Stimulated activated CD8-positive, alpha-beta memory T cell treated with anti-CD3 and anti-CD28 coated beads, Interleukin-15, amount 100 ng/mL, for 1 hour (primary cell): ENCODE measurements at regions not wholly inside any gene's neighbourhood (a gene's known extent, or its start where the extent isn't known, plus 50 kb on each side); places are given as distances from the start of the nearest gene placed in this dataset.

ENCODE experiments used
- DNase-seq: peaks from one replicate; pipeline ENCODE4 v3.0.0-alpha.2; 2020; ENCODE audit warnings: low read depth

DNA sequence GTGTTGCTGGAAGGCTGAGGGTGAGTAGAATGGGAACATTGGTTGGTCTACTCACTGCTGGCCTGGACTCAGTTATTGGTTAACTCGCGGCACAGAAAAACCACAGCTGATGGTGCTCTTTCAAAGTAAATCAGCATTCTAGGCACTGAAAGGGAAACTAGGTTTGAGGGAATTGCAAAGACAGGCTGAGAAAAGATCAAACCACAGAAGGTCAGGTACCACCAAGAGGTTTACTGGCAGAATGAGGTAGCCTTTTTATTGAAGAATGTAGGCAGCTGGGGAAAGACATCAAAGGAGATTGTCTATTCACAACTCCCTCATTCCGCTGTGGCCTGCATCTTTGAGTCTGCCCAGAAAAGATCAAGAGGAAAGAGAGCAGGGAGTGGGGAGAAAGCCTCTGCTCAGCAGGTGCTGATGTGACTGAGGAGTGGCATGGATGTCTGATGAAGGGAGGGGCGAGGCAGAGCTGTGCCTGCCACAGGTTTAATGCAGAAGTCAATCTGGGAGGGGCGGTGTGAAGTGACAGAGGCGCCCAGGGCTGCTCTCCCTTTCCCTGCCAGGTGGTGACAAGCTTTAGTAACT, 255.5 kb downstream of the MAN2A1 start:
- DNase-seq: no peak

- no peak for DNase-seq
Measured at GRCh38 chr5:109945723-109946480, 256.2 kb downstream of the MAN2A1 start.

DNA sequence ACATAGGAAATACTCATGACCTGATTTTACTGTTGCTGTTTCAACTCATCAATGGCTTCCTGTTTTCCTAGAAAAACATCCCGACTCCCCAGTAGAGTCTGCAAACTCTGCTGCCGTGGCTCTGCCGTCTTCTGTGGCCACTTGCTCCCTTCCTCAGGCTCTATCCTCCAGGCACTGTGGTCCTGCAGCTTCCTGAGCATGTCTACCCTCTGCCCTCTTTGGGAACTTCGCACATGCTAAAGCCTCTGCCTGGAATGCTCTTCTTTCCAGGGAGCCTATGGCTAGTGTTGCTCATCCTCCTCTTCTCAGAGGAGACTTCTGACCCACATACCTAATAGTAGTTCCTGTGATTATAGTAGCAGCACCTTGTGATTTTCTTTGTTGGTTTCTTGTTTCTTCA, 256.9 kb downstream of the MAN2A1 start:
- DNase-seq: no peak

DNA sequence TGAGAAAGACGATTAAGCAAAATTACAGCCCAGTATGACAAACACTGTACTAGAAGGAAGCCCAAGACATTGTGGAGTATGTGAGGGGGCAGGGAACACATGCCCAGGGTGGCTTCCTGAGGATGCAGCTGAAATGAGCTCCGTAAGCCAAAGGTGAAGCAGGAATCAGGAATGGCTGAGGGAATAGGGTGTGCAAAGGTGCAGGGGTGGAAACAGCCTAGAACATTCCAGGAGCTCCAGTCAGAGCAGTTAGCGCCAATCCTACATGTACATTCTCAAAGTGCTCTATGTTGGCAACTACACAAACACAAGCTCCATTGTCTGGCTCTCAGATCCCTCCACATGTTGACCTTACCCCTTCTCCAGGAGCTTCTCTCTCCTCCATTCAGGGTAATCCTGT, 257.9 kb downstream of the MAN2A1 start:
- no peak for DNase-seq

- no peak for DNase-seq
Measured at GRCh38 chr5:109950634-109951033, 260.9 kb downstream of the MAN2A1 start.

DNA sequence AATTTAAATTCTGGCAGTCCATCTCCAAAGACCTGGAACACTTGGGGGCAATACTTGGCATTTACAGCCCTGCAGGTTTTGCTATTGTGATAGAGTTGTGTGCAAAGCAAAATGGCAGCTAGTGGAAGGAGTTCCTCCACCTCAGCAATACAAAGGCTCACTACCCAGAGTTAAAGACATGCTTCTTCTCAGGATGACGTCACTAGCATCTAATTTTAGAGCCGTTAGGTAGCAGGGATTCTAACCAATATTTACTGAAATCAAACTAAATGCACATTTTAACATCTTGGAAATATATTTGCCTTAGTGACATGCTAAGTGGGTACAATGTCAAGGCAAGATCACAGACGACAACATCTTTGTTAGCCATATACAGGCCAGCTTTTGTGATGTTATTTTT, 261.6 kb downstream of the MAN2A1 start:
- no peak for DNase-seq

DNA sequence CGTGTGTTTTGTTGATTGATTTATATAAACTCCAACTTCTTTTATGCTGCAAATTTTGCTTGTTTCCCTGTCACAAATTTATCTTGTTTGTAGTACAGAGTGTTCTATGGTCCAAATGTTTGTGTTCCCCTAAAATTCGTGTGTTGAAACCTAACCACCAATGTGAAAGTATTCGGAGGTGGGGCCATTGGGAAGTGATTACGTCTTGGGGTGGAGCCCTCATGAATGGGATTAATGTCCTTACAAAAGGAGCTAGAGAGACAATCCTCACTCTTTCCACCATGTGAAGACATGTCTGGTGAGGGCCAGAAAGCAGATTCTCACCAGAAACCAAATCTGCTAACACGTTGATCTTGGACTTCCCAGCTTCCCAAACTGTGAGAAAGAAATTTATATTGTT, 262.0 kb downstream of the MAN2A1 start:
- no peak for DNase-seq

DNA sequence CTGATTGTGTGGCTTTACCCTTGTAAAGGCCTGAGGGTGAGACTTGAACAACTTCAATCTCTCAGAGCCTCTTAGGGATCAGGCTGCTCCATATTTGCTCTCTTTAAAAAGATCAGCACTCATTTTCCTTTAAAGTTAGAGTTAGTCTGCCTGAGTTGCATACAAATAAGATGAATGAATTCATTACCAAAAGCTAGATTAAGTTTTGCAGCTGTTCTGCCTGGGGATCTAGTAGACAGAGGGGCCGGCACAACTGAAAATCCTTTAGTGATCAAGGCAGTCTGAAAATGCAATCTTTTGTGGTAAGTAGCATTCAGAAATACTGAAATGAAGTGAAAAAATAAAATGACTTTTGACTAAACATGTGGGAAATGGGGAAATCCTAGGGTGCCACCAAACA, 264.0 kb downstream of the MAN2A1 start:
- DNase-seq: no peak

DNA sequence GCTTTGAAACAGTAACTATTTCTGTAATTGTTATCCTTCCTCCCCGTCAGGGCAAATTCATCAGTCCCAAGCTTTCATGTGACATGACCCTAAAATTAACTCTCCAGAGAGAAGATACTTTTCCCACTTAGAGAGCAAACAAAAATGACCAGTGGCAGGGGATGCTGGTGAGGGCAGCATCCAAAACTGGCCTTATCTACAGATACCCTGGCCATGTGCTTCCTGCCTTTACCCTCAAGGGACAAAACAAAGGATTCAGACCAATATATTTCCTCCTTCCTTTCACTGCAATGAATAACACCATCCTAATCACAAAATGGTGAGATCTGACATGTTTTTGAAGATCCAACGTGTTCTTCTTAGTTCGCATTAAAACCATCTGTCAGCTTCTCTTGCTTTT, 267.2 kb downstream of the MAN2A1 start:
- DNase-seq: no peak

GRCh38 chr5:109958082-109958481, 268.4 kb downstream of the MAN2A1 start:
- no peak for DNase-seq

DNA sequence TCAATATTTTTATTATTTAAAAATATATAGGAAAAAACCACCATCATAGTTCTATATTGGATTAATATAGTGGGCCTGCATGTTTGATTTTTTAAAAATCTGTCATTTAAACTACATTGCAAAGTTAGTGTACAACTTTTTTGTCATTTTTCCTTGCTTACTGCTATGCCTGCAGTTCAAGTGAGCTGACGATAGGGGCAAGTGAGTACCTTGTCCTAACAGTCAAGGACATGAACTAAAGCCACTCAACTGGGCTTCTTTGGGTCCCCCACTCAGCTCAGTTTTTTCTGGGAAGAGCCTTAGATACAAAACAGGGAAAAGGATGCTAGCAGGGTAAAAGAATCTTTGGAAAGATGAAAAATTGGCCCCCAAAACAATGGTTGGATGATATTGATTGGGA, 269.9 kb downstream of the MAN2A1 start:
- DNase-seq: no peak

GRCh38 chr5:109961751-109962150, 272.0 kb downstream of the MAN2A1 start:
- no peak for DNase-seq

GRCh38 chr5:109962882-109963603, 273.3 kb downstream of the MAN2A1 start:
- DNase-seq: no peak

GRCh38 chr5:109964136-109964535, 274.4 kb downstream of the MAN2A1 start:
- DNase-seq: no peak

DNA sequence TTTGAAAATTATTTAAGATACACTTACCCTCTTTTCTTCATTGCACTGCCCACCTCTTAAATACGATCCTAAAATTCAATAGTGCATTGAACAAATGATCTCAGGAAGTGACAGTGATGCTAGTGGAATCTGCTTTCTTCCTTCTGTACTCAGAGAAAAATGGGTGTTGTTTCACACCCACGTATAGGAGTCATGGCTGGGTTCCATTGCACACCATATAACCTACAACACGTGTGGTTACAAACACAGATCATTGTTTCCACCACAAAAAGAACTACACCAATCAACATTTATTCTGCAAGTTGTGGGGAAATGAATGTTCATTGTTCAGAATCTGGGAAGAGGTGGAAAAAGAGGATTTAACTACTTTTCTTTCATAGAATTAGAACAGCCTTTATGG, 275.9 kb downstream of the MAN2A1 start:
- no peak for DNase-seq

GRCh38 chr5:109971968-109972367, 282.2 kb downstream of the MAN2A1 start:
- no peak for DNase-seq

- no peak for DNase-seq
Measured at GRCh38 chr5:109981979-109982378, 292.3 kb downstream of the MAN2A1 start.

GRCh38 chr5:109982966-109983534, 293.3 kb downstream of the MAN2A1 start:
- DNase-seq: no peak

- DNase-seq: no peak
Measured at GRCh38 chr5:109986726-109987125, 297.0 kb downstream of the MAN2A1 start.

- DNase-seq: no peak
Measured at GRCh38 chr5:109987355-109987754, 297.6 kb downstream of the MAN2A1 start.

GRCh38 chr5:109987970-109988369, 298.2 kb downstream of the MAN2A1 start:
- no peak for DNase-seq

DNA sequence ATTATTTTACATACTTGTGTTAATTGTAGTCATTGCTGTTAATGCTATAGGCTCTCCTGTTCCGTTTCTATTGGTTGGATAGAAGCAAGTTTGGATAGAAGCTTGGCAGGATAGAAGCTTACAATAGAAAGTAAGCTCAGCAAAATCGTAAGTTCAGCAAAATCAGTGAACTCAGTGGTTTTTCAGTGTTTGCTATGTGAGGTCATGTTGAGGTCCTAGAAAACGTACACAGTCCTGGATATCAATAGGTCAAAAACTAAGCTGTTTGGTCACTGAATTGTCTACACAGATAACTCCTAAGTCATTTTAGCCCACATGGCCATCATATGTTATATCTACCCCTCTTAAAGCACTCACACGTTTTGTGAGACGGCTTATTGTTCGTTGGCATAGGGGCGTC, 299.4 kb downstream of the MAN2A1 start:
- DNase-seq: no peak
